Amniotic epithelial cell (primary cell): ENCODE measurements at regions not wholly inside any gene's neighbourhood (a gene's known extent, or its start where the extent isn't known, plus 50 kb on each side); places are given as distances from the start of the nearest gene placed in this dataset.

ENCODE experiments used
- DNase-seq: peaks from one replicate; pipeline ENCODE4 v3.0.0-alpha.2; 2010; ENCODE audit warnings: low read depth

DNA sequence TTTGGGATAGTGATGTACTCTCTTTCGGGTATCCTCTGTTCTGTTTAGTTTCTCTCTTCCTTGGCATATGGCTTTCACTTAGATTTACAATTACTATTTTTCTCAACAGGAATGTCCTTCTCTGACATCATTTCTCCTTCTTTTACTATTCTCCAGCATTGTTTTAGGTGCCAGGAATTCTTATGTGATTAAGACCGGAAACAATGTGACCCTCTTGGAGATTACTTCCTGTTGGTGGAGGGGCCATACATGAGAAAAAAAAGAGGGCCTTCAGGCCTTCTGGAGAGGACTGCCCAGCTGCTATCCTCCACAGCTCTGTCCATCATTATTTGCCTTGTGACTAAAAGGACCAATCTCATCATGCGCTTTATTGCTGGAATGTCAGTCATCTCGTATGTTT lies 50.4 kb upstream of the ADAMTS5 start:
- DNase-seq = peak; percentile 10
